ENCODE measurements at regions not wholly inside any gene's neighbourhood (a gene's known extent, or its start where the extent isn't known, plus 50 kb on each side); places are given as distances from the start of the nearest gene placed in this dataset.

DNA sequence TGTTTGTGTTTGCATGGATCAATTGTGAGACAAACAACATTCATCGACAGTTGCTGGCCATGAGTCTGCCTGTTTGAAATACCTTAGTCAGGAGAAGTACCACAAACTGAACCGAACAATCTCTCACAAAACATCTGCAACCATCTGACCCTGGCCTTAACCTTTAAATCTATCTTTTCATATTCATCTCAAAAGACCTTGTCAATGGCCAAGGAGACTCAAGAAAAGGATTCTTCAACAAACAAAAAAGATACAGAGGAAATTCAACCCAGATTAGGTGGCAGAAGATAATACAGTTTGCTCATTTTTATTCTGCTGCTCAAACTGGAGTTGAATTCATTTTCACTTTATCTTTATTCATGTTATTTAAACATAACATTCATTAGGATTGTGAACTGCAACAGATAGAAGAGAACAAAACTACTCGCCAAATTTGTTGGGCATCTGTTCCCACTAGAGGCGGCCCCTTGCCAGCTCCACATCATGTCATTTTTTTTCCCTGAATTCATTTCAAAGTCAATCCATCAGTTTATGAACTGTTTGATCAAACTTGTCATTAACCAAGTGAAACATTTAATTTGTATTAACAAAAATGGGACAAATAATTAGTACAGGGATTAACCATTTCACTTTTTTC lies 152.3 kb upstream of the OTX2 start:
- H3K36me3 Mint-ChIP-seq (ENCODE audit: low read depth) = no peaks in the 10 kb centered on the region
- no peaks in the 10 kb centered on the region for H3K9me3 Mint-ChIP-seq (ENCODE audit: low read depth)
- H3K27ac Mint-ChIP-seq (ENCODE audit: unreplicated experiment) = no peak overlapping the region
- no peak for DNase-seq (ENCODE audit: low spot score)
- H3K4me1 Mint-ChIP-seq (ENCODE audit: low read depth) = no peaks in the 10 kb centered on the region
- H3K27me3 Mint-ChIP-seq (ENCODE audit: low read depth) = peaks cover 16% of the 10 kb centered on the region
- TF ChIP-seq, protein P1, sequence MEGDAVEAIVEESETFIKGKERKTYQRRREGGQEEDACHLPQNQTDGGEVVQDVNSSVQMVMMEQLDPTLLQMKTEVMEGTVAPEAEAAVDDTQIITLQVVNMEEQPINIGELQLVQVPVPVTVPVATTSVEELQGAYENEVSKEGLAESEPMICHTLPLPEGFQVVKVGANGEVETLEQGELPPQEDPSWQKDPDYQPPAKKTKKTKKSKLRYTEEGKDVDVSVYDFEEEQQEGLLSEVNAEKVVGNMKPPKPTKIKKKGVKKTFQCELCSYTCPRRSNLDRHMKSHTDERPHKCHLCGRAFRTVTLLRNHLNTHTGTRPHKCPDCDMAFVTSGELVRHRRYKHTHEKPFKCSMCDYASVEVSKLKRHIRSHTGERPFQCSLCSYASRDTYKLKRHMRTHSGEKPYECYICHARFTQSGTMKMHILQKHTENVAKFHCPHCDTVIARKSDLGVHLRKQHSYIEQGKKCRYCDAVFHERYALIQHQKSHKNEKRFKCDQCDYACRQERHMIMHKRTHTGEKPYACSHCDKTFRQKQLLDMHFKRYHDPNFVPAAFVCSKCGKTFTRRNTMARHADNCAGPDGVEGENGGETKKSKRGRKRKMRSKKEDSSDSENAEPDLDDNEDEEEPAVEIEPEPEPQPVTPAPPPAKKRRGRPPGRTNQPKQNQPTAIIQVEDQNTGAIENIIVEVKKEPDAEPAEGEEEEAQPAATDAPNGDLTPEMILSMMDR (IDR thresholded peaks at IDR 0.05) = no peak
- H3K4me3 Mint-ChIP-seq (ENCODE audit: unreplicated experiment) = no peak overlapping the region

- Mint-ChIP-seq H3K27me3 (ENCODE audit: low read depth) (peaks cover 13% of the 10 kb centered on the region), H3K36me3 (ENCODE audit: low read depth) (no peaks in the 10 kb centered on the region), H3K27ac (ENCODE audit: unreplicated experiment) (no peak overlapping the region), H3K4me3 (ENCODE audit: unreplicated experiment) (no peak overlapping the region), H3K4me1 (ENCODE audit: low read depth) (no peaks in the 10 kb centered on the region), H3K9me3 (ENCODE audit: low read depth) (no peaks in the 10 kb centered on the region)
- no peak for DNase-seq (ENCODE audit: low spot score)
- TF ChIP-seq, protein P1 (IDR thresholded peaks at IDR 0.05) = no peak
Measured at GRCh38 chr14:56959869-56960268, 149.6 kb upstream of the OTX2 start.

GRCh38 chr14:56959121-56959520 lies 148.8 kb upstream of the OTX2 start:
- H3K9me3 Mint-ChIP-seq (ENCODE audit: low read depth) = no peaks in the 10 kb centered on the region
- TF ChIP-seq, protein P1 (IDR thresholded peaks at IDR 0.05) = no peak
- H3K27me3 Mint-ChIP-seq (ENCODE audit: low read depth) = peaks cover 15% of the 10 kb centered on the region
- no peaks in the 10 kb centered on the region for H3K36me3 Mint-ChIP-seq (ENCODE audit: low read depth)
- no peak for DNase-seq (ENCODE audit: low spot score)
- no peak overlapping the region for H3K27ac Mint-ChIP-seq (ENCODE audit: unreplicated experiment)
- no peak overlapping the region for H3K4me3 Mint-ChIP-seq (ENCODE audit: unreplicated experiment)
- H3K4me1 Mint-ChIP-seq (ENCODE audit: low read depth) = no peaks in the 10 kb centered on the region

DNA sequence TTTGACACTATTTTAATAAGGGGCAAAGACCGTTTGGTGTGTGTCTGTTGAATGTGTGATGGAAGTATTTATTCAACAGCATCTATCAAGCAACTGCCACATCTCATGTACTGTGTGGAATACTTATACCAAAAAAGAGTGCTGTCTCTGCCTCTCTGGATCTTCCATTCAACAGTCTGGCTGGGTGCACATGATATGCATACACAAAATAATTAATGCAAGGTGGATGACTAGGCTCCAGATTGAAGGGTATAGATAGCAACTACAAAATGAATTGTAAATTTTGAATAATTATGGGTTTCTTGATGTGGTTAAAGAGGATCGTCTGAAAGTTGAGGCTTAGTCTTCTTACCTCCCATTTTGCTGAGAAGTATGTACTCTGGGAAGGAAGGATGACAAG lies 145.9 kb upstream of the OTX2 start:
- TF ChIP-seq, protein P1 (IDR thresholded peaks at IDR 0.05) = no peak
- Mint-ChIP-seq H3K27ac (ENCODE audit: unreplicated experiment) (no peak overlapping the region), H3K27me3 (ENCODE audit: low read depth) (peaks cover 15% of the 10 kb centered on the region), H3K4me1 (ENCODE audit: low read depth) (no peaks in the 10 kb centered on the region), H3K36me3 (ENCODE audit: low read depth) (no peaks in the 10 kb centered on the region), H3K9me3 (ENCODE audit: low read depth) (no peaks in the 10 kb centered on the region), H3K4me3 (ENCODE audit: unreplicated experiment) (no peak overlapping the region)
- no peak for DNase-seq (ENCODE audit: low spot score)

DNA sequence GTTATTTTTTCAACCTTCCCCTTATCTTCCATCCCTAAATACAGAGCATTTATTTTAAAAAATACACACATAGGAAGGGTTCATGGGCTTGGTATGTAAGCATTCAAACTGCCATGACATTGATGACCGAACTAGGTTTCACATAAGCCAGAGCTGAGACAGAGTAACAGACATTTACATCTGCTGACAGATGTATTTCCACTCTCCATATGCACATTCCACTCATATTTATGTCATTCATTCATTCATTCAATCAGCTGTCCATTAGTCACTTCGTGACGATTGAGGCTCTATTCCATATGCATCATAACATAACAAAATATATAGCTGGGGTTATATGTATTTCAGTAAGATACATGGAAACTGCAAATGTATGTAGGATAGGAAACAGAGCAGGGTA lies 145.5 kb upstream of the OTX2 start:
- Mint-ChIP-seq H3K4me3 (ENCODE audit: unreplicated experiment) (no peak overlapping the region), H3K36me3 (ENCODE audit: low read depth) (no peaks in the 10 kb centered on the region), H3K27ac (ENCODE audit: unreplicated experiment) (no peak overlapping the region), H3K4me1 (ENCODE audit: low read depth) (no peaks in the 10 kb centered on the region), H3K9me3 (ENCODE audit: low read depth) (no peaks in the 10 kb centered on the region), H3K27me3 (ENCODE audit: low read depth) (peaks cover 15% of the 10 kb centered on the region)
- TF ChIP-seq, protein P1 (IDR thresholded peaks at IDR 0.05) = no peak
- DNase-seq (ENCODE audit: low spot score) = no peak
